ENCODE measurements at regions not wholly inside any gene's neighbourhood (a gene's known extent, or its start where the extent isn't known, plus 50 kb on each side); places are given as distances from the start of the nearest gene placed in this dataset.

GRCh38 chrX:127578395-127578794 lies 473.8 kb downstream of the ACTRT1 start:
- no peaks in the 10 kb centered on the region for H3K4me1 ChIP-seq (ENCODE audit: control insufficient read depth, insufficient read depth, low read length)
- no peaks in the 10 kb centered on the region for H3K36me3 ChIP-seq (ENCODE audit: control insufficient read depth in 2 of 2, insufficient read depth in 1 of 2, low read length in 2 of 2)
- TF ChIP-seq ZNF561 (tag by site-specific recombination; IDR thresholded peaks at IDR 0.05; ENCODE audit: borderline replicate concordance) (no peak), ZNF571 (tag by site-specific recombination; IDR thresholded peaks at IDR 0.05) (no peak), YY1 (tag by site-specific recombination; IDR thresholded peaks at IDR 0.05) (no peak), ZNF302 (tag by site-specific recombination; IDR thresholded peaks at IDR 0.05; ENCODE audit: low read depth) (no peak), ZNF202 (tag by site-specific recombination; IDR thresholded peaks at IDR 0.05; ENCODE audit: borderline replicate concordance) (no peak), ZNF37A (tag by site-specific recombination; IDR thresholded peaks at IDR 0.05) (no peak), ZNF354C (tag by site-specific recombination; IDR thresholded peaks at IDR 0.05; ENCODE audit: borderline replicate concordance, low read depth) (no peak), ZEB2 (tag by site-specific recombination; IDR thresholded peaks at IDR 0.05) (no peak), MEIS1 (CRISPR knock-in tag; IDR thresholded peaks at IDR 0.05; ENCODE audit: borderline replicate concordance) (no peak), SALL2 (tag by site-specific recombination; IDR thresholded peaks at IDR 0.05; ENCODE audit: borderline replicate concordance) (no peak), ZNF280D (tag by site-specific recombination; IDR thresholded peaks at IDR 0.05) (no peak), ZNF148 (tag by site-specific recombination; IDR thresholded peaks at IDR 0.05; ENCODE audit: borderline replicate concordance) (no peak)
- ChIA-PET CTCF (no interaction called here), POLR2A (no interaction called here)
- H3K27ac ChIP-seq (ENCODE audit: extremely low read depth, low read depth, low read length) = no peak overlapping the region
- no peaks in the 10 kb centered on the region; the same call in 1 of the 2 replicates for H3K9me3 ChIP-seq (ENCODE audit: control insufficient read depth, insufficient read depth, low read depth, low read length)
- H3K4me3 ChIP-seq (ENCODE audit: low read depth, low read length) = no peak overlapping the region

GRCh38 chrX:127577884-127578283 lies 474.3 kb downstream of the ACTRT1 start:
- Histone ChIP-seq H3K36me3 (ENCODE audit: control insufficient read depth in 2 of 2, insufficient read depth in 1 of 2, low read length in 2 of 2) (no peaks in the 10 kb centered on the region), H3K4me1 (ENCODE audit: control insufficient read depth, insufficient read depth, low read length) (no peaks in the 10 kb centered on the region), H3K27ac (ENCODE audit: extremely low read depth, low read depth, low read length) (no peak overlapping the region), H3K4me3 (ENCODE audit: low read depth, low read length) (no peak overlapping the region), H3K9me3 (ENCODE audit: control insufficient read depth, insufficient read depth, low read depth, low read length) (no peaks in the 10 kb centered on the region; the same call in 1 of the 2 replicates)
- TF ChIP-seq GLI4 (tag by site-specific recombination; IDR thresholded peaks at IDR 0.05) = no peak
- no peak for TF ChIP-seq ZEB2 (tag by site-specific recombination; IDR thresholded peaks at IDR 0.05)
- no peak for TF ChIP-seq ZBTB7A (tag by site-specific recombination; IDR thresholded peaks at IDR 0.05; ENCODE audit: low read depth)
- no peak for TF ChIP-seq IKZF3 (tag by site-specific recombination; IDR thresholded peaks at IDR 0.05)
- TF ChIP-seq ZNF768 (tag by site-specific recombination; IDR thresholded peaks at IDR 0.05) = no peak
- TF ChIP-seq ZSCAN23 (tag by site-specific recombination; IDR thresholded peaks at IDR 0.05) = no peak
- TF ChIP-seq ZNF48 (tag by site-specific recombination; IDR thresholded peaks at IDR 0.05) = no peak
- TF ChIP-seq REST (tag by site-specific recombination; IDR thresholded peaks at IDR 0.05) = no peak
- no peak for TF ChIP-seq ZNF449 (tag by site-specific recombination; IDR thresholded peaks at IDR 0.05)
- no peak for TF ChIP-seq RBAK (tag by site-specific recombination; IDR thresholded peaks at IDR 0.05)
- TF ChIP-seq ZNF776 (tag by site-specific recombination; IDR thresholded peaks at IDR 0.05; ENCODE audit: borderline replicate concordance) = no peak
- no peak for TF ChIP-seq ZNF341 (tag by site-specific recombination; IDR thresholded peaks at IDR 0.05; ENCODE audit: low read depth)
- no peak for TF ChIP-seq ZNF658 (tag by site-specific recombination; IDR thresholded peaks at IDR 0.05)
- TF ChIP-seq TCF7L2 (IDR thresholded peaks at IDR 0.05; ENCODE audit: borderline replicate concordance, low read depth, low read length) = no peak
- TF ChIP-seq ZNF664 (tag by site-specific recombination; IDR thresholded peaks at IDR 0.05) = no peak
- TF ChIP-seq ZNF596 (tag by site-specific recombination; IDR thresholded peaks at IDR 0.05) = no peak
- ChIA-PET CTCF (no interaction called here), POLR2A (no interaction called here)
